Astrocyte of the spinal cord (primary cell): ENCODE measurements at regions not wholly inside any gene's neighbourhood (a gene's known extent, or its start where the extent isn't known, plus 50 kb on each side); places are given as distances from the start of the nearest gene placed in this dataset.

Experiments used
- DNase-seq: peaks from one replicate; pipeline ENCODE4 v3.0.0; 2011; ENCODE audit warnings: low read depth, low spot score
- H3K4me3 ChIP-seq: 2 replicates; pipeline ENCODE4 v1.5.1; 2011; ENCODE audit warnings: low read depth, mild to moderate bottlenecking, low read length, moderate library complexity
- CTCF ChIP-seq: IDR thresholded peaks from 2 replicates; pipeline ENCODE4 v1.5.1; 2012; ENCODE audit warnings: low read depth, mild to moderate bottlenecking, low read length, inconsistent platforms
- in situ Hi-C: cut with HindIII; loops from 2 replicates; pipeline ENCODE4 v1.10.0; 2017; ENCODE audit warnings: low sequenced_read_pairs

DNA sequence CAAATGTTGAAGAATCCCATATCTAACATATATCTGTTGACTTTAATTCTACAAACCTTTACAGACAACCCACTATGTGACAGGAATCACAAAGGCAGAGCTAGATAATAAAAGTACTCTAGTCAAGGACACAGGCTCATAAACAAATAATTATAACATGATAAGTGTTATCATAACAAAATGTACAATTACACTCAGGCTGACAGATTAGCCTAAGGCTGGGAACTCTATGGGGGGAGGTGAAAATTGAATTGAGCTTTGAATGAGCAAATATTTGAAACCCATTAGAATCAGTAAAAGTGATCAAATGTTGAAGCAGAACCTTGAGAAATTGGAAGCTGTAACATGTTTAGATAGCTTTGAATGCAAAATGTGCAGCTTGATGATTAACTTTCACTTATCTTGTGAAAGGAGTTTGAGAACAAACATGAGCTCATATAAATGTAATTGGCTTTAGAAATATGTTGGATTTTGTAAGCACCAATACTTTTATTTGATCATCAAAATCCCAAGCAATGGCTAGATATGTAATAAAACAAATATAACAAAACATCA, 970.2 kb downstream of the SORCS3 start:
- in situ Hi-C loops, result no loop called here
- no peak for TF ChIP-seq CTCF
- DNase-seq, result no peak
- H3K4me3 ChIP-seq, result no peak overlapping the region

- in situ Hi-C loops, result no loop called here
- no peak for DNase-seq
- no peak for TF ChIP-seq CTCF
- H3K4me3 ChIP-seq, result no peak overlapping the region
Measured at GRCh38 chr10:105609451-105609850, 968.4 kb downstream of the SORCS3 start.

GRCh38 chr10:105605918-105606317, 964.8 kb downstream of the SORCS3 start:
- in situ Hi-C loops, result no loop called here
- no peak for TF ChIP-seq CTCF

DNA sequence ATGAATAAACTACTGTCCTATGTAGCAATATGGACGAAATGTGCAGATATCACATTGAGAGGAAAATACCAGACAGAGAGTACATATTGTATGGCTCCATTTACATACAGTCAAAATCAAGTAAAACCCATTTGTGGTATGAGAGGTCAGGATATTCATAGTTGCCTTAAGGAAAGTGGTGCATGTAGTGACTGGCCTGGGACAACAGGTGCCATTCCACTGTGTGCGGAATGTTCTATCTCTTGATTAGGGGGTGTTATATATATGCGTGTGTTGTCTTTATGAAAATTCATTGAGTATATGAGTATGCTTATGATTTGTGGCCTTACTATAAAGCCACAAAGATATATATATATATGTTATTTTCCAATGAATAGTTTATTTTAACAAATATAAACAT, 964.0 kb downstream of the SORCS3 start:
- no peak overlapping the region for H3K4me3 ChIP-seq
- in situ Hi-C loops, result no loop called here

More at GRCh38 chr10:105605918-105606317, 964.8 kb downstream of the SORCS3 start:
- H3K4me3 ChIP-seq, result no peak overlapping the region
- DNase-seq, result no peak

DNA sequence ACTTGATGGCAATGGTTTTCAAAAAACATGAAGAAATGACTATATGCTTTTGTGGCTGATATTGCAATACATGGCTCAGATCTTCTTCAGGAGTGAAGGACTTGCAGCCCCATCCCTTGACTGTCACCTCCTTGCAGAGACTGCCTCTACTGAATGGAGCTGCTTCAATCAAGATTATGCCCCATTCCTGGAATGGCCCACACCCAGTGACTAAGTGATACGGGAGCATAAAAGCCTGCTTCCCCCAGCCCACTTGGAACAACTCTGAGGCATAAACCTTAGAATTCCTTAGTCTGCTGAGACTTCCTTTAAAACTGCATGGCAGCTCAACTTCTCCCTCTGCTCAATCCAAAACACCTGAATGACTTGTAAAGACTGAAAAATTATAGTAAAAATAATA, 957.1 kb downstream of the SORCS3 start:
- no peak overlapping the region for H3K4me3 ChIP-seq
- DNase-seq, result no peak
- no peak for TF ChIP-seq CTCF
- in situ Hi-C loops, result no loop called here

More for the DNA sequence above, 964.0 kb downstream of the SORCS3 start:
- DNase-seq, result no peak
- no peak for TF ChIP-seq CTCF

DNA sequence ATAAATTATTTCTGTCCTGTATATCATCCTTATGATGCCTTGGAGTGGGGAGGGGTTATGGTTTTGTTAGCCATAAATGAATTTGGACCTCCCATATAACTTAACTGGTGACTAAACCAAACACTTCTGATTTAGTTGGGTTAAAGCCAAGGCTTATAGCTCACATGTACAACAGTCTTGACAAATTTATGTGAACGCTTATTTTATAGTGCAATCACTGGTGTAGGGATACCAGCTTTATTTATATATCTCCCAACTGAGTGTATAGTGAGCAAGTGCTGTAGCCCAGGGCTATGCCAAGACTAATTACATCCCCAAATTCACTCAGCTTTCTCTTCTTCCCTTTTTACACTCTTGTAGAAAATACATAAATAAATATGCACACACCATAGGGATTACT, 956.2 kb downstream of the SORCS3 start:
- TF ChIP-seq CTCF, result no peak
- in situ Hi-C loops, result no loop called here
- H3K4me3 ChIP-seq, result no peak overlapping the region
- no peak for DNase-seq

- in situ Hi-C loops, result no loop called here
- TF ChIP-seq CTCF, result no peak
- H3K4me3 ChIP-seq, result no peak overlapping the region
- DNase-seq, result no peak
Measured at GRCh38 chr10:105596749-105597148, 955.7 kb downstream of the SORCS3 start.
